NCI-H2171 treated with DMSO at 0.1 percent for 48 hours (cell line): ENCODE measurements at regions not wholly inside any gene's neighbourhood (a gene's known extent, or its start where the extent isn't known, plus 50 kb on each side); places are given as distances from the start of the nearest gene placed in this dataset.

Experiments used
- DNase-seq: peaks from one replicate; lab custom pipeline; 2025; lab: John Stamatoyannopoulos, UW

DNA sequence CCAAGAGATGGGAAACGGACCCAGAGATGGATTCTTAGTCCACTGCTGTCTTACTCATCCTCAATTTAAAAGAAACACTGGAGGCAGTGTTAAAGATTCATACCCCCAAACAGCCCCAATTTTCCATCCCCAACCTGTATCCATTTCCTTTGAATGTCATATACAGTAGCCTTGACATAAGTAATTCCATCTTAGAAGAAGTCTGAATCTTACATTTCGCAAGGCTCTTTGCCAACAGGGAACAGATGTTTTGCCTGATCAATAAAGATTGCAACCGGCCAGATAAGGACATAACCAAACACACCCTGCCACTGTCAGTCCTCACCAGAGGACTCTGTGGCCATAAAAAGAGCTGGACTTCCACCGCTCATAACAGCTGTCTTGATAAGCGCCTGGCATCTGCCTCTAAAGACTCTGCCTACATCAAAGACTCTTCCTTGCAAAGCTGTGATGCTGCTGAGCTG lies 59.0 kb upstream of the MED9 start:
- no peak for DNase-seq

DNA sequence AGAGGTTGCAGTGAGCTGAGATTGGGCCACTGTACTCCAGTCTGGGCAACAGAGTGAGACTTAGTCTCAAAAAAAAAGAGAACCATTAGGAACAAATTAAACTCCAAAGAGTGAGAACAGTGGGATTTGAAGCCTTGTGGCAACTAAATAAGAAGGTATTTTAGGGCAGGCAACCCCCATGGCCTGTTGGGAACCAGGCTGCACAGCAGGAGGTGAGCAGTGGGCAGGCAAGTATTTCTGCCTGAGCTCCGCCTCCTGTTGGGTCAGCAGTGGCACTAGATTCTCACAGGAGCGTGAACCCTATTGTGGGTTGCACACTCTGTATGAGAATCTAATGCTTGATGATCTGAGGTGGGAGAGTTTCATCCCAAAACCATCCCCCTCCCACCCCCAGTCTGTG lies 57.6 kb upstream of the MED9 start:
- no peak for DNase-seq

DNA sequence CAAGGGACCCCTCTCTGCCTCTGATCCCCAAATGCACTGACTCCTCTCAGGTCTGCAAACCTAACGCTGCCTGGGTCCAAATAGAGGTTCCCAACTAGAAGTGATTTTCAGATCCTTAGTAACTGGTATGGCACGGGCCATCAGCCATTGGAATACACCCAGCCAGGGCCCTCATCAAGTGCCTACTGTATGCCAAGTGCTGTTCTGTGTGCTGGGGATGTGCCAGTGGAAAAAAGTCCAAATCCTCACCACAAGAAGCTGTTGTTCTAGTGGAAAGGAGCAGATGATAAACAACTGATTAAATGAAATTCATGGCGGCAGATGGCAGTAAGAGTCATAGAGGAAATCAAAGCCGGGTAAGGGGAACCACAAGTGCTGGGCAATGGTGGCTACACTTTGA lies 57.2 kb upstream of the MED9 start:
- DNase-seq = no peak

DNA sequence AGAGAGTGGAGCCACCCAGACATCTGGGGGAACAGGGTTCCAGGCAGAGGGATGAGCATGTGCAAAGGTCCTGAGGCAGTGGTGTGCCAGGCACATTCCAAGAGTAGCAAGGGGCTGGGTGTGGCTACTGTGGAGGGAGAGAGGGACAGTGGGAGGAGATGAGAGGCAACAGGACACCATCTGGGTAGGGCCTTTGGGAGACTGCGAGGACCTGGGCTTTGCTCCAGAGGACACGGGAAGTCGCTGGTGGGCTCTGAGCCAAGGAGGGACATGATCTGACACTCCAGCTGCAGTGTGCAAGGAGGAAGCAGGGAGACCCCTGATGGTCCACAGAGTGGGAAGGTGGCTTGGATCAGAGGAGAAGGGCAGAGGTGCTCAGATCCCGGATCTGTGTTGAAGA lies 56.7 kb upstream of the MED9 start:
- no peak for DNase-seq

DNA sequence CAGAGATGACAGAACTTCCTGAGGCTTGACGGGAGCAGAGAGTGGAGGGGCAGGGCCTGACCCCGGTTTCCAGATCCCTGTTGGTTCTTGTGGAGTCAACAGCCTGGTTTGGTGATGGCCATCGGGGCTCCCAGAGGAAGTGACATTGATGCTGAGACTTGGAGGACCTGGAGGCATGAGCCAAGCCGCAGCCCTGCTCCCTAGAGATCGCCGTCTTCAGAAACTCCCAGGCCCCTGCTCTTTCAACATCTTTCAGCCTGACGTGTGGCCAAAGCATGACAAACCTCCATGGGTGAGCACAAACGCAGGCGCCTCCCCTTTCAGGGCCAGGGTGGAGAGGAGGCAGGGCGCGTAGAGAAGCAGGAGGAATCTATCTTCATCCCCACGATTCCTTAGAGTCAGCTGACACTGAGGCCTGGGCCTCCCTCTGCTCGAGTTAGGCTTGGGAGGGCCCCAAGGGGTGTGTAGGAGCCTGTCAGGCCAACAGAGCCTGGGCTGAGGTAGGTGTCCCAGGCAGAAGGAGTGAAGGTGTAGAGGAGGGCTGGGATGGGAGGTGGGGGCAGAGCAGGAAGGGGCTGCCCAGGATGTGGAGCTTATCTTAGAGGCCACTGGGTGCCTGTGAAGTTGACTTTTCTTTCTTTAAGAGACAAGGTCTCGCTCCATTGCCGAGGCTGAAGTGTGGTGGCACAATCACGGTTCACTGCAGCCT lies 56.1 kb upstream of the MED9 start:
- DNase-seq = no peak

DNA sequence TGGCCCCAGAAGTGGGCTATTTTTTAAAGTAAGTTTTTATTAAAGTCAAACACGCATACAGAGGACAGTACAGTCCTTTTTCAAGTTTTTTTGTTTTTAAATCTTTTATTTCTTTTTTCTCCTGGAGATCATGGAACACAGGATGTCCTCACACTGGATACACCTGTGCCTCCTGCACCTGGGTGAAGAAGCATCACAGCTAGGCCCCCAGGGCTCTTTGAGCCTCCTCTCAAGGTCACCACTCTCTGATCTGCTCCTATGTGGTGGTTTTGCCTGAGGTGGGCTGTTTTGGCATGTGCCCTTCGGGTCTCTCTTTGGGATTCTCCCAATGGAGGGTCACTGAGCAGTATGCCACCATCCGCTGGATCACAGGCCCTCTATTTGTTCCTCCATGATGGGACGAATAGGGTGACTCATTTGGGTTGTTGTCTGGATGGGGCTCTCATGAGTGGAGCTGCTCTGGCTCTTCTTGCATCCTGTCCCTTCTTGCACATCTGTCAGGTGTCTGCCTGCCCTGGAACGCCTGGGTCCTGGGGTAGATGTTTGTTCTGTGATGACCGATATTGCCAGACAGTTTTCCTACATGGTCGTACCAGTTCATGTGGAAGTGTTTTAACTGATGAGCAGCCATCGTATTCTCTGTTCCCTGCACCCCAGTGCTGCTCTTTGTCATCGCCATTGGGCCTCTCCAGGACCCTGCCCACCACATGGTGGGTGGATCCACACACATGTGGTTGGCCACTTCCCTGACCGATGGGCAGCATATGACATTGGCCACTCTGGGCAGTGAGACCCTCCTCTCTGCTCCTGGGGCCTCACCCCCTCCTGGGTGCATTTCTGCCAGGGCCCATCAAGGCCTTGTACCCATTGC lies 55.2 kb upstream of the MED9 start:
- DNase-seq = no peak

DNA sequence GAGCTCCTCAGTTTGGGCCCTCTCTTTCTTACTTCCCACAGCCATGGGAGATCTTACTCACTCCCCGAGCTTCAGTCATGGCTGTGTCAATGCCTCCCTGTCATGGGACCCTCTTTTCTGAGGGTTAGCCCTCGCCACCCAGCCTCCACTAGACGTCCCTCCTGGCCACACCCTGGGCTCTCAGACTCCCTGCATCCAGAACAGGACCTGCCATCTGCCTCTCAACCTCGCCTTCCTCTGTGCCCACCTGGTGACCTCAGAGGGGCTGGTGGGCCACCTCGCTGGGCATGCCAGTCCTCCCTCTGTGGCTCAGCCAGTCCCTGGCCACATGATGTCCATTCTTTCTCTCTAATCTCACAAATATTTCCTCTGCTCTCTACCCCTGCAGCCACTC lies 54.6 kb upstream of the MED9 start:
- DNase-seq = no peak

DNA sequence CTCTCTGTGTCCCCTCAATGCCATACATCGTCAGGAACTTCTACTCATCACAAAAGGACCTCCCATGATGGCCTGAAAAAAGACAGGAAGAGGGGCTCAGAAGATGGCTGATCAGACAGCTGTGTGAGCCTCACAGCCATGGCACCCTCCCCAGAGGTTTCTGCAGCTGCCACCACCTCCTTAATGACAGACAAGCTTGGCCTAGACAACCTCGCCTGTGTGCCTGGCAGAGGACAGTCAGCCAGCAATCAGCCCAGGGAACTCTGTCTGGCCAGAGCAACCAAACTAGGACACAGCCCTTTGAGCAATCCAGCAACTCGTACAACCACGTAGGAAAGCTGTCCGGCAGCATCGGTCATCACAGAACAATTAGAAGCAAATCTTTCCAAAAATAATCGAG lies 54.2 kb upstream of the MED9 start:
- no peak for DNase-seq

DNA sequence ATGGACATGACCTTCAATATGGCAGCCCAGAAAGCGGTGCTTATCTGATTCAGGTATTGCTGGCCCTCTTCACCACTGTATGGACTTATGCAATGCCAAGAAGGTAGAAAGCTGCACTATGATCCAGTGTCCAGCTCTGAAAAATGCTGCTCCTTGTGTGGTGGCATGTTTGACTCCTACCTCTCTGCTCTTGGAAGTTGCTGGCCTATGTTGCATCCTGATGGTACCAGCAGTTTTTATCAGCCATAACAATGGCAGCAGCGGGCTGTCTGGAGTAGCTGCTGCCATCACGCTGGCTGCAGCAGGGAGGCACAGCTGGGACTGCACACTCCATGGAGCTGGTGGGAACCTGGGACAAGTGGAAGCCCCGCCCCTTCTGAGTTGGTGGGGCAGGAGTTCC lies 53.1 kb upstream of the MED9 start:
- no peak for DNase-seq

DNA sequence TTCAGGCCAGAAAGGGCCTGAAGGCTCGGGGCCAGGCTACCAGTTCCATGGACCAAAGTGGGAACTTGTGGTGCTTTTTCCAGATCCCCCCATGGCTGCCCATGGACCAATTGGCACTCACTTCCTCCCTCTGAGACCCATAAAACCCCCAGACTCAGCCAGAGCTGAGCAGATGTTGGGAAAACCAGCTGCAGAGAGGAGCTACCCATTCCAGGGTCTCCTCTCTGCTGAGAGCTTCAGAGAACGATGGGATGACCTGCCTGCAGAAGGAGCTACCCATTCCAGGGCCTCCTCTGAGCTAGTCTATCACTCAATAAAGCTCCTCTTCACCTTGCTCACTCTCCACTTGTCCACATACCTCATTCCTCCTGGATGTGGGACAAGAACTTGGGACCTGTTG lies 52.2 kb upstream of the MED9 start:
- DNase-seq = no peak

- DNase-seq = no peak
Observed at GRCh38 chr17:17425005-17425404, 51.8 kb upstream of the MED9 start.

DNA sequence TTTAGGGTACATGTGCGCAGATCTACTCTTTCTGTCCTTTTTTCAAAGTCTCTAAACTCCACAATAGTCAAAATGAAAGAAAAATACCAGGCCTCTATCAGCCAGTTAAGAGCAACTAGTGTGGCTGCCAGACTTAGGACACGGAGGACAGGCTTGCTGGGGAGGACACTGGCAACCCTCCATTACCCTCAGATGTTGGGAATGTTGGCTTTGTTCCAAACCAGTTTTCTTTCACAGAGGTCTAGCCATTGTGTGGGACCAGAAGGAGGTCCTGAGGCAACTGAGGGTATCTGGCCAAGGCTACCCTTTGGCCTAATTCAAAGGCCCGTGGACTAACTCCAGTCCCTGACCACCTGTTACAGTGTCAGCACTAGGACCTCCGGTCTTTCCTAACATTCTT lies 51.2 kb upstream of the MED9 start:
- no peak for DNase-seq

GRCh38 chr17:17426184-17426583 lies 50.6 kb upstream of the MED9 start:
- DNase-seq = no peak
